Prostate gland (tissue), 2 donors: ENCODE measurements at regions not wholly inside any gene's neighbourhood (a gene's known extent, or its start where the extent isn't known, plus 50 kb on each side); places are given as distances from the start of the nearest gene placed in this dataset.
"Not testable (repeated sequence)": the region's sequence is repeated elsewhere in the genome, so short reads cannot be mapped to it uniquely, and the experiment has no call there.

Source experiments
- DNase-seq: peaks from one replicate; pipeline ENCODE4 v3.0.0-alpha.2; 2019; ENCODE audit warnings: low spot score
- H3K27ac ChIP-seq, 2 donors: fragments of 200-600 bp; sonication (generic); 2 replicates each; pipeline ENCODE4 v1.5.1; 2017 to 2019
- H3K27me3 ChIP-seq: fragments of 200-600 bp; sonication (generic); replicated peaks from 2 replicates; pipeline ENCODE4 v1.5.1; 2019; ENCODE audit not compliant: insufficient read depth
- H3K36me3 ChIP-seq, 2 donors: fragments of 200-600 bp; sonication (generic); 1 replicate in 1 of 2; 2 replicates in 1 of 2; pipeline versions ENCODE4 v1.5.1 to v1.8.1; 2017 to 2019
- H3K4me1 ChIP-seq: fragments of 200-600 bp; sonication (generic); replicated peaks from 2 replicates; pipeline ENCODE4 v1.5.1; 2019
- H3K4me3 ChIP-seq, 2 donors: fragments of 200-600 bp; sonication (generic); 2 replicates each; pipeline ENCODE4 v1.5.1; 2017 to 2019
- H3K9me3 ChIP-seq: fragments of 200-600 bp; sonication (generic); 2 replicates; pipeline ENCODE4 v1.5.1; 2017
- WGBS: methylation state at CpG from one replicate; pipeline ENCODE4 v1.1.5; 2018; 5-methylcytosine and 5-hydroxymethylcytosine counted together
- intact Hi-C: fragments of 100-400 bp; cut with DNase I; formaldehyde crosslinking; loops from one replicate; pipeline ENCODE4 v1.14.2; 2022

- DNase-seq, H3K4me3 ChIP-seq, H3K27me3 ChIP-seq, H3K4me1 ChIP-seq, H3K27ac ChIP-seq, H3K9me3 ChIP-seq, H3K36me3 ChIP-seq, intact Hi-C loops: not testable (repeated sequence)
- WGBS, result 100% methylated on average over 1 of the region's 22 CpGs
Observed at GRCh38 chr21:6133852-6134630, 4387.3 kb upstream of the TPTE start.

- H3K27me3 ChIP-seq, H3K9me3 ChIP-seq, intact Hi-C loops, H3K4me1 ChIP-seq, H3K36me3 ChIP-seq, H3K4me3 ChIP-seq, H3K27ac ChIP-seq, DNase-seq: not testable (repeated sequence)
- no CpG with 5 or more reads among the region's 11 CpGs for WGBS
Observed at GRCh38 chr21:6136732-6137131, 4384.7 kb upstream of the TPTE start.

GRCh38 chr21:6138244-6139136, 4382.9 kb upstream of the TPTE start:
- H3K27ac ChIP-seq, DNase-seq, H3K4me3 ChIP-seq, H3K9me3 ChIP-seq, H3K27me3 ChIP-seq, H3K4me1 ChIP-seq, intact Hi-C loops, H3K36me3 ChIP-seq: not testable (repeated sequence)
- WGBS, result no CpG with 5 or more reads among the region's 46 CpGs

- intact Hi-C loops, H3K27me3 ChIP-seq, H3K4me3 ChIP-seq, H3K36me3 ChIP-seq, H3K27ac ChIP-seq, H3K9me3 ChIP-seq, H3K4me1 ChIP-seq, DNase-seq: not testable (repeated sequence)
- WGBS, result no CpG with 5 or more reads among the region's 10 CpGs
Observed at GRCh38 chr21:6139331-6139730, 4382.1 kb upstream of the TPTE start.

- H3K4me1 ChIP-seq, H3K9me3 ChIP-seq, H3K27ac ChIP-seq, H3K36me3 ChIP-seq, H3K4me3 ChIP-seq, DNase-seq, H3K27me3 ChIP-seq, intact Hi-C loops: not testable (repeated sequence)
- no CpG with 5 or more reads among the region's 3 CpGs for WGBS
Observed at GRCh38 chr21:6139862-6140261, 4381.5 kb upstream of the TPTE start.

- no CpG with 5 or more reads among the region's 27 CpGs for WGBS
- H3K4me3 ChIP-seq, DNase-seq: not testable (repeated sequence)
Observed at GRCh38 chr21:6140467-6141137, 4380.8 kb upstream of the TPTE start.

GRCh38 chr21:6141138-6141474, 4380.3 kb upstream of the TPTE start:
- DNase-seq, H3K36me3 ChIP-seq: not testable (repeated sequence)
- WGBS, result no CpG with 5 or more reads among the region's 14 CpGs

More at GRCh38 chr21:6140467-6141137, 4380.8 kb upstream of the TPTE start:
- H3K27me3 ChIP-seq, H3K36me3 ChIP-seq, H3K4me1 ChIP-seq, H3K27ac ChIP-seq, H3K9me3 ChIP-seq, intact Hi-C loops: not testable (repeated sequence)

GRCh38 chr21:6153154-6153553, 4368.2 kb upstream of the TPTE start:
- intact Hi-C loops, H3K9me3 ChIP-seq, H3K27ac ChIP-seq, DNase-seq, H3K4me3 ChIP-seq, H3K4me1 ChIP-seq, H3K27me3 ChIP-seq, H3K36me3 ChIP-seq: not testable (repeated sequence)
- no CpG with 5 or more reads among the region's 4 CpGs for WGBS

More at GRCh38 chr21:6141138-6141474, 4380.3 kb upstream of the TPTE start:
- H3K27ac ChIP-seq, intact Hi-C loops, H3K27me3 ChIP-seq, H3K4me3 ChIP-seq, H3K4me1 ChIP-seq, H3K9me3 ChIP-seq: not testable (repeated sequence)

- H3K27me3 ChIP-seq, H3K36me3 ChIP-seq, H3K4me1 ChIP-seq, H3K9me3 ChIP-seq, H3K4me3 ChIP-seq, H3K27ac ChIP-seq, DNase-seq, intact Hi-C loops: not testable (repeated sequence)
- WGBS, result no CpG with 5 or more reads among the region's 30 CpGs
Observed at GRCh38 chr21:6154524-6155320, 4366.7 kb upstream of the TPTE start.

GRCh38 chr21:6156712-6157389, 4364.5 kb upstream of the TPTE start:
- H3K27ac ChIP-seq, H3K4me1 ChIP-seq, H3K36me3 ChIP-seq, intact Hi-C loops, H3K27me3 ChIP-seq, DNase-seq, H3K4me3 ChIP-seq, H3K9me3 ChIP-seq: not testable (repeated sequence)
- WGBS, result no CpG with 5 or more reads among the region's 27 CpGs

GRCh38 chr21:6157515-6157914, 4363.9 kb upstream of the TPTE start:
- DNase-seq, H3K27ac ChIP-seq, H3K4me3 ChIP-seq, intact Hi-C loops, H3K27me3 ChIP-seq, H3K4me1 ChIP-seq, H3K9me3 ChIP-seq, H3K36me3 ChIP-seq: not testable (repeated sequence)
- no CpG with 5 or more reads among the region's 11 CpGs for WGBS
